H1 (cell line): ENCODE measurements at regions not wholly inside any gene's neighbourhood (a gene's known extent, or its start where the extent isn't known, plus 50 kb on each side); places are given as distances from the start of the nearest gene placed in this dataset.
A peak's percentile ranks its signal among the peaks of the same experiment; 100 is the strongest.

Experiments used
- E2F6 ChIP-seq: IDR thresholded peaks from 2 replicates; pipeline ENCODE4 v1.6.1; 2012; ENCODE audit warnings: inconsistent platforms
- GTF2F1 ChIP-seq: IDR thresholded peaks from 2 replicates; pipeline ENCODE4 v1.6.1; 2012; ENCODE audit warnings: low read depth, low read length, improper control_type of control experiment, borderline replicate concordance
- KDM5A ChIP-seq: fragments of 200-600 bp; IDR thresholded peaks from 2 replicates; pipeline ENCODE4 v1.7.1; 2012; ENCODE audit warnings: mild to moderate bottlenecking, low read length, inconsistent platforms, mixed read lengths
- SIN3A ChIP-seq, 2 experiments: IDR thresholded peaks in 1 of 2; conservative IDR thresholded peaks in 1 of 2; 2 replicates each; pipeline ENCODE4 v1.6.1; 2011 to 2012; ENCODE audit warnings: low read length in 2 of 2, improper control_type of control experiment in 1 of 2, low read depth in 1 of 2, mild to moderate bottlenecking in 1 of 2
- SIX5 ChIP-seq: IDR thresholded peaks from 2 replicates; pipeline ENCODE4 v1.6.1; 2011; ENCODE audit warnings: mild to moderate bottlenecking, low read depth, low read length

- TF ChIP-seq GTF2F1 (no peak), SIX5 (no peak), SIN3A (conservative IDR thresholded peaks at IDR 0.05 in 1 of 2, IDR thresholded peaks at IDR 0.05 in 1 of 2; ENCODE audit: low read depth in 1 of 2, low read length in 2 of 2) (peak in 1 of 2 experiments; percentile 36; a peak in 1 of 4 replicates), E2F6 (peak; percentile 57), KDM5A (no peak)
Observed at GRCh38 chr6:28633445-28634215, 107.9 kb downstream of the GPX5 start (continued).
